CD4-positive, alpha-beta memory T cell (primary cell): ENCODE measurements at regions not wholly inside any gene's neighbourhood (a gene's known extent, or its start where the extent isn't known, plus 50 kb on each side); places are given as distances from the start of the nearest gene placed in this dataset.

Experiments used
- CTCF ChIA-PET: fragments of 350-600 bp; sonication (Branson Sonifier 250); formaldehyde crosslinking; loops from one replicate; lab custom pipeline; 2021; ENCODE audit warnings: inconsistent platforms; ENCODE audit not compliant: partially characterized antibody; lab: Charles Lee
- POLR2A ChIA-PET: fragments of 350-600 bp; sonication (Branson Sonifier 250); formaldehyde crosslinking; loops from one replicate; lab custom pipeline; 2021; ENCODE audit not compliant: partially characterized antibody; lab: Charles Lee
- DNase-seq, 5 donors: peaks; one replicate each; pipeline versions ENCODE4 v3.0.0 to v3.0.0-alpha.2; 2020 to 2022; ENCODE audit warnings: mixed read lengths in 1 of 5
- H3K27ac ChIP-seq: one replicate; pipeline ENCODE4 v1.7.0; 2013; ENCODE audit warnings: low read depth, low read length
- H3K27me3 ChIP-seq: 2 replicates; pipeline ENCODE4 v1.7.0; 2013; ENCODE audit warnings: mild to moderate bottlenecking, low read length, moderate library complexity; ENCODE audit not compliant: insufficient read depth
- H3K36me3 ChIP-seq: 2 replicates; pipeline ENCODE4 v1.7.0; 2013; ENCODE audit warnings: mild to moderate bottlenecking, low read length, moderate library complexity; ENCODE audit not compliant: insufficient read depth
- H3K4me1 ChIP-seq: 2 replicates; pipeline ENCODE4 v1.7.0; 2013; ENCODE audit warnings: mild to moderate bottlenecking, low read length, moderate library complexity; ENCODE audit not compliant: insufficient read depth
- H3K4me3 ChIP-seq, 2 donors: one replicate each; pipeline ENCODE4 v1.7.0; 2013; ENCODE audit warnings: low read length in 2 of 2, mild to moderate bottlenecking in 1 of 2
- H3K9me3 ChIP-seq, 2 donors: one replicate each; pipeline ENCODE4 v1.7.0; 2013; ENCODE audit warnings: low read length in 2 of 2, control low read depth in 1 of 2; ENCODE audit not compliant: control insufficient read depth in 1 of 2
- H3K27ac Mint-ChIP-seq, 7 donors: one replicate each; pipeline ENCODE4 v1.8.0; 2020 to 2021; ENCODE audit warnings: mixed read lengths in 7 of 7, mild to moderate bottlenecking in 6 of 7, inconsistent platforms in 3 of 7, moderate library complexity in 3 of 7
- H3K27me3 Mint-ChIP-seq, 2 donors: one replicate each; pipeline ENCODE4 v1.8.0; 2020 to 2021; ENCODE audit warnings: mixed read lengths in 2 of 2
- H3K36me3 Mint-ChIP-seq, 2 donors: one replicate each; pipeline ENCODE4 v1.8.0; 2020 to 2021; ENCODE audit warnings: mixed read lengths in 2 of 2, inconsistent platforms in 1 of 2, mild to moderate bottlenecking in 1 of 2
- H3K4me1 Mint-ChIP-seq, 4 donors: one replicate each; pipeline ENCODE4 v1.8.0; 2020 to 2021; ENCODE audit warnings: mixed read lengths in 4 of 4, mild to moderate bottlenecking in 1 of 4
- H3K4me3 Mint-ChIP-seq, 8 donors: one replicate each; pipeline ENCODE4 v1.8.0; 2020 to 2021; ENCODE audit warnings: mixed read lengths in 8 of 8, mild to moderate bottlenecking in 7 of 8, moderate library complexity in 6 of 8, inconsistent platforms in 3 of 8
- H3K9me3 Mint-ChIP-seq, 8 donors: one replicate each; pipeline ENCODE4 v1.8.0; 2020 to 2021; ENCODE audit warnings: mixed read lengths in 8 of 8, mild to moderate bottlenecking in 5 of 8, inconsistent platforms in 3 of 8, moderate library complexity in 1 of 8
- intact Hi-C: fragments of 100-400 bp; cut with micrococcal nuclease; formaldehyde crosslinking; loops from one replicate; pipeline ENCODE4 v1.15.1; 2023

GRCh38 chr1:36721261-36721660 lies 238.5 kb upstream of the CSF3R start:
- H3K27ac Mint-ChIP-seq: no peak overlapping the region
- H3K4me3 Mint-ChIP-seq: no peak overlapping the region
- Histone ChIP-seq H3K4me1 (no peaks in the 10 kb centered on the region), H3K9me3 (no peaks in the 10 kb centered on the region), H3K27me3 (no peaks in the 10 kb centered on the region), H3K27ac (no peak overlapping the region), H3K36me3 (no peaks in the 10 kb centered on the region), H3K4me3 (no peak overlapping the region)
- peaks cover 9 to 28% of the 10 kb centered on the region in 2 donors for H3K27me3 Mint-ChIP-seq
- no peaks in the 10 kb centered on the region for H3K36me3 Mint-ChIP-seq
- ChIA-PET CTCF (interaction anchor here (1.5 kb wide), 1 partner anchor 11 kb away, joined by 4 read pairs; no protein-coding TSS in a partner anchor), POLR2A (no interaction called here)
- no peaks in the 10 kb centered on the region for H3K9me3 Mint-ChIP-seq
- intact Hi-C loops: no loop called here
- no peaks in the 10 kb centered on the region for H3K4me1 Mint-ChIP-seq
- DNase-seq: no peak

GRCh38 chr1:36717431-36717830 lies 234.7 kb upstream of the CSF3R start:
- Histone ChIP-seq H3K9me3 (no peaks in the 10 kb centered on the region), H3K4me3 (no peak overlapping the region), H3K4me1 (no peaks in the 10 kb centered on the region), H3K27ac (no peak overlapping the region), H3K36me3 (no peaks in the 10 kb centered on the region), H3K27me3 (no peaks in the 10 kb centered on the region)
- ChIA-PET CTCF (no interaction called here), POLR2A (no interaction called here)
- intact Hi-C loops: no loop called here
- DNase-seq: no peak
- Mint-ChIP-seq H3K4me1 (no peaks in the 10 kb centered on the region), H3K36me3 (no peaks in the 10 kb centered on the region), H3K9me3 (no peaks in the 10 kb centered on the region), H3K27ac (no peak overlapping the region), H3K4me3 (no peak overlapping the region), H3K27me3 (peaks cover 18 to 38% of the 10 kb centered on the region in 2 donors)

- H3K27me3 Mint-ChIP-seq: peaks cover 26 to 37% of the 10 kb centered on the region in 2 donors
- no peak overlapping the region for H3K4me3 Mint-ChIP-seq
- Histone ChIP-seq H3K27ac (no peak overlapping the region), H3K9me3 (no peaks in the 10 kb centered on the region), H3K36me3 (no peaks in the 10 kb centered on the region), H3K27me3 (no peaks in the 10 kb centered on the region), H3K4me3 (no peak overlapping the region), H3K4me1 (no peaks in the 10 kb centered on the region)
- ChIA-PET CTCF (no interaction called here), POLR2A (no interaction called here)
- H3K36me3 Mint-ChIP-seq: no peaks in the 10 kb centered on the region
- no peak overlapping the region for H3K27ac Mint-ChIP-seq
- H3K4me1 Mint-ChIP-seq: no peaks in the 10 kb centered on the region
- intact Hi-C loops: no loop called here
- no peak for DNase-seq
- no peaks in the 10 kb centered on the region for H3K9me3 Mint-ChIP-seq
Observed at GRCh38 chr1:36715797-36716196, 233.1 kb upstream of the CSF3R start.

- H3K27me3 Mint-ChIP-seq: peaks cover 34 to 41% of the 10 kb centered on the region in 2 donors
- no peak overlapping the region for H3K27ac ChIP-seq
- no peaks in the 10 kb centered on the region for H3K27me3 ChIP-seq
- H3K4me1 ChIP-seq: no peaks in the 10 kb centered on the region
- H3K36me3 ChIP-seq: no peaks in the 10 kb centered on the region
- POLR2A ChIA-PET: no interaction called here
- no peak for DNase-seq
- no peaks in the 10 kb centered on the region for H3K9me3 Mint-ChIP-seq
- no peaks in the 10 kb centered on the region for H3K36me3 Mint-ChIP-seq
- H3K4me1 Mint-ChIP-seq: no peaks in the 10 kb centered on the region
- no peak overlapping the region for H3K27ac Mint-ChIP-seq
- no peak overlapping the region for H3K4me3 Mint-ChIP-seq
- intact Hi-C loops: no loop called here
- H3K4me3 ChIP-seq: no peak overlapping the region
- no peaks in the 10 kb centered on the region for H3K9me3 ChIP-seq
- CTCF ChIA-PET: no interaction called here
Observed at GRCh38 chr1:36714301-36714700, 231.6 kb upstream of the CSF3R start.

GRCh38 chr1:36711480-36711879 lies 228.8 kb upstream of the CSF3R start:
- Histone ChIP-seq H3K4me3 (no peak overlapping the region), H3K36me3 (no peaks in the 10 kb centered on the region), H3K27me3 (no peaks in the 10 kb centered on the region), H3K4me1 (no peaks in the 10 kb centered on the region), H3K27ac (no peak overlapping the region), H3K9me3 (no peaks in the 10 kb centered on the region)
- ChIA-PET CTCF (interaction anchor here (1.5 kb wide), 1 partner anchor 9 kb away, joined by 4 read pairs; no protein-coding TSS in a partner anchor), POLR2A (no interaction called here)
- H3K9me3 Mint-ChIP-seq: no peaks in the 10 kb centered on the region
- H3K27ac Mint-ChIP-seq: no peak overlapping the region
- no peaks in the 10 kb centered on the region for H3K4me1 Mint-ChIP-seq
- H3K36me3 Mint-ChIP-seq: no peaks in the 10 kb centered on the region
- DNase-seq: no peak
- peaks cover 34 to 42% of the 10 kb centered on the region in 2 donors for H3K27me3 Mint-ChIP-seq
- intact Hi-C loops: no loop called here
- H3K4me3 Mint-ChIP-seq: no peak overlapping the region

GRCh38 chr1:36710951-36711350 lies 228.2 kb upstream of the CSF3R start:
- intact Hi-C loops: no loop called here
- H3K27ac Mint-ChIP-seq: no peak overlapping the region
- CTCF ChIA-PET: interaction anchor here (1.5 kb wide), 1 partner anchor 10 kb away, joined by 4 read pairs; no protein-coding TSS in a partner anchor
- H3K4me1 Mint-ChIP-seq: no peaks in the 10 kb centered on the region
- DNase-seq: no peak
- H3K27me3 Mint-ChIP-seq: peaks cover 36 to 44% of the 10 kb centered on the region in 2 donors
- H3K4me3 Mint-ChIP-seq: no peak overlapping the region
- no peak overlapping the region for H3K4me3 ChIP-seq
- no peaks in the 10 kb centered on the region for H3K4me1 ChIP-seq
- no peaks in the 10 kb centered on the region for H3K27me3 ChIP-seq
- no peaks in the 10 kb centered on the region for H3K9me3 Mint-ChIP-seq
- H3K36me3 Mint-ChIP-seq: no peaks in the 10 kb centered on the region
- no peak overlapping the region for H3K27ac ChIP-seq
- no peaks in the 10 kb centered on the region for H3K36me3 ChIP-seq
- POLR2A ChIA-PET: no interaction called here
- H3K9me3 ChIP-seq: no peaks in the 10 kb centered on the region

GRCh38 chr1:36709869-36710481 lies 227.3 kb upstream of the CSF3R start:
- Histone ChIP-seq H3K27ac (no peak overlapping the region), H3K27me3 (no peaks in the 10 kb centered on the region), H3K4me1 (no peaks in the 10 kb centered on the region), H3K36me3 (no peaks in the 10 kb centered on the region), H3K9me3 (no peaks in the 10 kb centered on the region), H3K4me3 (no peak overlapping the region)
- Mint-ChIP-seq H3K36me3 (no peaks in the 10 kb centered on the region), H3K4me1 (no peaks in the 10 kb centered on the region), H3K4me3 (no peak overlapping the region), H3K27me3 (peaks cover 37 to 42% of the 10 kb centered on the region in 2 donors), H3K27ac (no peak overlapping the region), H3K9me3 (no peaks in the 10 kb centered on the region)
- no peak for DNase-seq
- ChIA-PET CTCF (interaction anchor here (1.5 kb wide), 1 partner anchor 11 kb away, joined by 4 read pairs; no protein-coding TSS in a partner anchor), POLR2A (no interaction called here)
- intact Hi-C loops: no loop called here
